Spinal cord (tissue), 9 donors: ENCODE measurements at regions not wholly inside any gene's neighbourhood (a gene's known extent, or its start where the extent isn't known, plus 50 kb on each side); places are given as distances from the start of the nearest gene placed in this dataset.

Source experiments
- DNase-seq, 6 donors: peaks; one replicate each; pipeline versions ENCODE4 v3.0.0 to v3.0.0-alpha.2; 2013 to 2015; ENCODE audit warnings: low spot score in 6 of 6, low read depth in 4 of 6
- H3K27ac ChIP-seq: one replicate; pipeline ENCODE4 v1.5.1; 2013; ENCODE audit warnings: low read depth, low read length, control low read depth
- H3K27me3 ChIP-seq: one replicate; pipeline ENCODE4 v1.6.1; 2013; ENCODE audit warnings: low read length; ENCODE audit not compliant: control insufficient read depth, insufficient read depth
- H3K36me3 ChIP-seq: one replicate; pipeline ENCODE4 v1.6.1; 2013; ENCODE audit warnings: low read length; ENCODE audit not compliant: control insufficient read depth, insufficient read depth
- H3K4me1 ChIP-seq: one replicate; pipeline ENCODE4 v1.6.1; 2013; ENCODE audit warnings: low read length; ENCODE audit not compliant: control insufficient read depth, insufficient read depth
- H3K4me3 ChIP-seq: one replicate; pipeline ENCODE4 v1.5.1; 2013; ENCODE audit warnings: low read depth, low read length, control low read depth
- H3K9me3 ChIP-seq: one replicate; pipeline ENCODE4 v1.6.1; 2013; ENCODE audit warnings: low read length; ENCODE audit not compliant: control insufficient read depth, insufficient read depth
- WGBS: methylation state at CpG from one replicate; pipeline ENCODE4 v1.1.5; 2013; ENCODE audit warnings: missing lambda C conversion rate; ENCODE audit not compliant: insufficient coverage; 5-methylcytosine and 5-hydroxymethylcytosine counted together
- donor health status: healthy.

DNA sequence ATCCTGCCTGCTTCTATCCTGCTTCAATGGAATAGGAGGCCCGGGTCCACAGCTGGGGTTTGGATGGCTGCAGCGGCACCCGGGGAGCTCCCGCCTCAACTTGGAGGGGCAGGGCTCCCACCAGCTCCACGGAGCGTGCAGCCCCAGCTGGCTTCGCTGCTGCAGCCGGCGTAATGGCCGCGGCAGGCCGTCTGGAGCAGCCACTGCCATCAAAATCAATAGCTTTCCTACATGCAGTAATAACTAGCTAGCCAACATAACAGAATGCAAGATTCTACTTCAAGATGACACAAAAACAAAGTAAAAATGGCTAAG is 154.2 kb upstream of the RMP24 start:
- DNase-seq = peak in 1 of 6 donors; percentile 27
- peaks cover 9% of the 10 kb centered on the region for H3K4me1 ChIP-seq
- 77% methylated on average over 11 of the region's 12 CpGs for WGBS
- no peaks in the 10 kb centered on the region for H3K36me3 ChIP-seq
- H3K27ac ChIP-seq = no peak overlapping the region
- no peaks in the 10 kb centered on the region for H3K9me3 ChIP-seq
- no peak overlapping the region for H3K4me3 ChIP-seq
- H3K27me3 ChIP-seq = no peaks in the 10 kb centered on the region

DNA sequence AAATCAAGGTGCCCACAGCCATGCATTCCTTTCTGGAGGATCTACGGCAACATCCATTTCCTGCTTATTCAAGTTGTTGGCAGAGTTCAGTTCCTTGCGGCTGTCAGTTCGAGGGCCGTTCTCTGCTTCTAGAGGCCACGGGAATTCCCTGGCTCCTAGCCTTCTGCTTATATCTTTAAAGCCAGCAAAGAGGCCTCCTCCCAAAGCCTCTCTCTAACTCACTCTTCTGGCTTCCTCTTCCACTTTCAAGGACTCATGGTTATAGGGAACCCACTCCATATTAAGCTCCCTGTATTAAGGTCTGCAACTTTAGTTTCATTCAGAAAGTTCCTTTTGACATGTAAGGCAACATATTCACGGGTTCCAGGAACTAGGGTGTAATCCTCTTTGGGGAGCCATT is 150.1 kb upstream of the RMP24 start:
- no peak overlapping the region for H3K27ac ChIP-seq
- no peak for DNase-seq
- H3K4me3 ChIP-seq = no peak overlapping the region
- no peaks in the 10 kb centered on the region for H3K9me3 ChIP-seq
- H3K27me3 ChIP-seq = no peaks in the 10 kb centered on the region
- peaks cover 9% of the 10 kb centered on the region for H3K4me1 ChIP-seq
- 83% methylated on average over 5 of the region's 6 CpGs for WGBS
- H3K36me3 ChIP-seq = no peaks in the 10 kb centered on the region

DNA sequence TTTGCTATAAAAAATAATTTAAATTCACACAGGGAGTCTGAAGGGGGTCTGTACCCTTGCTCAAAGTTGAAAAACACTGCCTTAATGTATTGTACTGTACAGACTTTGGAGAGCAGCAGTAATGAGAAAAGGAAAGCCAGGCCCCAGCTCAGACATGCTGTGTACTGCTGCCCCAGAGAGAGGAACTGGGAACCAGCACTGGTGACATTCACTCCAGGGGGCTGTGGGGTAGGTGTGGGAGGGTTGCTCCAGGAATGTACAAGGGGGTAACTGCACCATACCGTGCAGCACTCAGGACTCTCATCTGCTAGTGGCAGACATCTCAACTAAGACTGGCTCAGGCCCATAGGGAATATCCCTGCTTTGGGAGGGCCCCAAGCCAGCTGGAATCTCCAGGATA is 146.0 kb upstream of the RMP24 start:
- Histone ChIP-seq H3K9me3 (peaks cover under 1% of the 10 kb centered on the region), H3K36me3 (no peaks in the 10 kb centered on the region), H3K4me3 (no peak overlapping the region), H3K27me3 (no peaks in the 10 kb centered on the region), H3K4me1 (no peaks in the 10 kb centered on the region), H3K27ac (no peak overlapping the region)
- WGBS = 100% methylated on average over 1 of the region's 1 CpG
- DNase-seq = no peak

DNA sequence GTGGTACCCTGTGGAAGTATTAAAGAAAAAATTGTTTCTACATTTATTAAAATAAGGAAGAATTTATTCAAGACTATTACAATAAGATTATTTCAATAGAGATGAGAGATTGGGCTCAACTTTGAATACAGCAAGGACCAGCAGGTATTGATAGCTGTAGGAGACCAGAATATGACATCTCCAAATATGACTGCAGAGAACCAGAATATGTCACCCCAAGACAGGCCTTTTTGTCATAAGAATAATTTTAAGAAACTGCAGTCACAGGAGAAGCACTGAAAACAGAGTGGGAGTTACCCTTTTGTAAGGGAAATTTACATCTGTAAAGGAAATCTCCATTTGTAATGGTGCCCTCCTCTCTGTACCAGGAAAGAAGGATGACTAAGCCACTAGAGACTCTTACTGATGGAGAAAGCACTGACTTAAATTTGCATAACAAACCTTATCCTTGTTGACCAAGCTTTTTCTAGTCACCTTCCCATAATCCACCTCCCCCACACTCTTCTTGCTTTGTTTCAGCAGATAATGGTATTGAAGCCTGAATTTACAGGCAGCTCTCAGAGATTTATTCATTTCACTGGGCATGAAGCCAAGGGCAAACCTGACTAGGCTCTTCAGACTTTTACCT is 145.1 kb upstream of the RMP24 start:
- Histone ChIP-seq H3K4me3 (no peak overlapping the region), H3K36me3 (no peaks in the 10 kb centered on the region), H3K9me3 (peaks cover 9% of the 10 kb centered on the region), H3K27ac (no peak overlapping the region), H3K27me3 (no peaks in the 10 kb centered on the region), H3K4me1 (no peaks in the 10 kb centered on the region)
- DNase-seq = no peak

DNA sequence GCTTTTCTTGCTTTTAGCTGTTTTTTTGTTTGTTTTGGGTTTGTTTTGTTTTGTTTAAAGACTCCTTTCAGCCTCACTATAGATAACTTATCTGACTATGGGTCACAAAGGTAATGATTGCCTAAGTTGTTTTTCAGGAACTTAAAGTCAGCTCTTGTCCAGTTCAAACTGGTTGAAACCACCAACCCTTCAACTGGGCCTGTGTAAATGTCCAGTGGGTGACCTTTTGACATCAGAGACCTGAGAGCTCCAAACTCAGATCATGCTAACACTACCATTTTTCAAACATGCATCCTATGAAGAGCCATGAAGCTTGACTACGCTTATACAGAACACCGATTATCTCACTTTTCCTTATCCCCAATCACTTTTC is 144.6 kb upstream of the RMP24 start:
- 96% methylated on average over 2 of the region's 2 CpGs for WGBS
- no peak overlapping the region for H3K27ac ChIP-seq

DNA sequence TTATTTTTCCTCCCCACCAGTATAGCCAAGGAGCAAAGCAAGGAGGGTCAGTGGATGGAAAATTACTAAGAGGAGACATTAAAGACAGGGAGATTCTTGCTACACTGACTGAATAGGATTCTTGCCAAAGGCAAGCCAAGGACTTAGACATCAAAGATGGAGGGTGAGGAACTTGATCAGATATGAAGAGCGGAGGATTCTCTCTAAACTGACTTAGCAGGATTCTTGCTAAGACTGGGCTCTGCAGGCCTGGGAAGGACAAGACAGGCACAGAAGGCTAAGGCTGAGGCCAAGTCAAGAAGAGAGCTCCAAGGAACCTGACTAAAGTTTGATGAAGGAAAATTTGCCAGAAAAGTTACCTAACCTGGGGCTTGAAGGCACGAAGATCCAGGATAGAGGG is 143.9 kb upstream of the RMP24 start:
- 100% methylated on average over 2 of the region's 2 CpGs for WGBS
- Histone ChIP-seq H3K4me1 (no peaks in the 10 kb centered on the region), H3K27me3 (no peaks in the 10 kb centered on the region), H3K27ac (no peak overlapping the region), H3K9me3 (peaks cover 9% of the 10 kb centered on the region), H3K4me3 (no peak overlapping the region), H3K36me3 (no peaks in the 10 kb centered on the region)
- no peak for DNase-seq

More for the DNA sequence above, 144.6 kb upstream of the RMP24 start:
- no peak for DNase-seq
- Histone ChIP-seq H3K27me3 (no peaks in the 10 kb centered on the region), H3K9me3 (peaks cover 9% of the 10 kb centered on the region), H3K36me3 (no peaks in the 10 kb centered on the region), H3K4me3 (no peak overlapping the region), H3K4me1 (no peaks in the 10 kb centered on the region)

DNA sequence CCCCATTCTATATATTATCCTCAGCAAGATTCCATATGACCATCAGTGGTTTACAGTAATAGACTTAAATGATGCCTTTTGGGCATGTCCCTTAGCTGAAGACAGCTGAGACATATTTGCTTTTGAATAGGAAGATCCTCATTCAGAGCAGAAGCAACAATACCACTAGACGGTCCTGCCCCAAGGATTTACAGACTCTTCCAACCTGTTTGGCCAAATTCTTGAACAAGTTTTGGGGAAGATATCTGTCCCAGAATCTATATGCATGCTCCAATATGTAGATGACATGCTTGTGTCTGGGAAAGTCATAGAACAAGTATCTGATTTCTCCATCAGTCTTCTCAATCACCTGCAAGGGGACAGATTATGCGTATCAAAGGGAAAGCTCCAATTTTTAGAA is 137.1 kb upstream of the RMP24 start:
- peaks cover 9% of the 10 kb centered on the region for H3K9me3 ChIP-seq
- 100% methylated on average over 1 of the region's 2 CpGs for WGBS
- H3K4me1 ChIP-seq = no peaks in the 10 kb centered on the region
- no peak overlapping the region for H3K4me3 ChIP-seq
- no peaks in the 10 kb centered on the region for H3K27me3 ChIP-seq
- no peak overlapping the region for H3K27ac ChIP-seq
- no peak for DNase-seq
- no peaks in the 10 kb centered on the region for H3K36me3 ChIP-seq

DNA sequence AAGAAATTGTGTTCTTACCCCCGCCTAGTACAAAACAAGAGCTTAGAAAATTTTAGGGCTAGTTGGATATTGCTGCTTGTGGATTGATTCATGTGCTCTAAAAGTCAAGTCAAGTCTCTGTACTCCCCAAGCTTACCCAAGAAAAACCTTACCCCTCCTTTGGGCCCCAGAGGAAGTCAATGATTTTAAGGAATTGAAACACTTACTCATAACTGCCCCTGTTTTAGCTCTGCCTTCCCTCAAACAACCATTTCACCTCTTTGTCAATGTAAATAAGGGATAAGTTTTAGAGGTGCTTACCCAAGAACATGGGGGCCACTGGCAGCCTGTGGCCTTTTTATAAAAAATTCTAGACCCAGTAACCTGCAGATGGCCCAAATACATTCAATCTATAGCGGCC is 136.6 kb upstream of the RMP24 start:
- Histone ChIP-seq H3K27ac (no peak overlapping the region), H3K9me3 (peaks cover 9% of the 10 kb centered on the region), H3K4me3 (no peak overlapping the region), H3K4me1 (no peaks in the 10 kb centered on the region), H3K36me3 (no peaks in the 10 kb centered on the region), H3K27me3 (no peaks in the 10 kb centered on the region)
- WGBS = no CpG with 5 or more reads among the region's 2 CpGs
- no peak for DNase-seq

DNA sequence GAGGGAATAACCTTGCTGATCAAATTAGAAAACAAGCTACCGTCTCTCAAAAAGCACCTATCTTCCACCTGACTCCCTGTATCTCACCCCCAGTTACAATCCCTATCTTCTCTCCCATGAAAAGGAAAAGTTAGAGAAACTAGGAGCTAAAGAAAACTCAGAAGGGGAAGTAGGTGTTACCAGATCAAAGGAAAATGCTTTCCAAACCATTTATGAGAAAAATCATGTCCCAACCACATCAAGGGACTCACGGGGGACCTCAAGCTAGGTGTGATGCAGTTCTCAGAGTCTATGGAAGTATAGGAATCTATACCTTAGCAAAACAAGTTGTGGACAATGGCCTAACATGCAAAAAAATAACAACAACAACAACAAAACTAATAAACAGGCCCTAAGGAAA is 135.5 kb upstream of the RMP24 start:
- DNase-seq = no peak
- no peaks in the 10 kb centered on the region for H3K4me1 ChIP-seq
- H3K36me3 ChIP-seq = no peaks in the 10 kb centered on the region
- peaks cover 4% of the 10 kb centered on the region for H3K9me3 ChIP-seq
- no peaks in the 10 kb centered on the region for H3K27me3 ChIP-seq
- no peak overlapping the region for H3K4me3 ChIP-seq
- H3K27ac ChIP-seq = no peak overlapping the region
- no CpG with 5 or more reads among the region's 2 CpGs for WGBS

DNA sequence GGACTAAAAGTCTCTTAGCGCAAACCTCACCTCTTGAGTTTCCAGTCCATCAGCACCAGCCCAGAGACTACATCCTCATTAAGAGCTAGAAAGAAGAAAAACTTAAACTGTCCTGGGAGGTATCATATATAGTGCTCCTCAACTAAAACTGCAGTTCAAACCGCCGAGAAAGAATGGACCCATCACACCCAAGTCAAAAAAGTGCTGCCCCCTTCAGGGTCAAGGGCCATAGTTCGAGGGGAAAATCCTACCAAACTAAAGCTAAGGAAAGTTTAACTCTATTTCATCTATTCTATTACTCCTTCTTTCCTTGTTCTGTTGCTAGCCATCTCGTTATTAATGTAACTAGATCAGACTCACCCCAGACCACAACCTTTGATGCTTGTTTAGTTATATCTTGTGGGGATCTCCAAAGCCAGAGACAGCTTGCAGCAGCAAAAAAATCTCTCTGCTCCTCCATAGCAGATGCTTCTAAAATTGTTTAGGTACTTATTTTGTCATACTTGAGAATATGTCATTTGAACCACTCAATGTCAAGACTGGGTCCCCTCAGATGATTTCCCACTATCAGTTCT is 134.5 kb upstream of the RMP24 start:
- whole genome bisulfite sequencing = 94% methylated on average over 2 of the region's 5 CpGs

More for the DNA sequence above, 134.5 kb upstream of the RMP24 start:
- Histone ChIP-seq H3K4me3 (no peak overlapping the region), H3K4me1 (no peaks in the 10 kb centered on the region), H3K27ac (no peak overlapping the region), H3K27me3 (no peaks in the 10 kb centered on the region), H3K9me3 (no peaks in the 10 kb centered on the region), H3K36me3 (no peaks in the 10 kb centered on the region)
- DNase-seq = no peak
